Stimulated activated CD4-positive, alpha-beta T cell treated with anti-CD3 and anti-CD28 coated beads, Interleukin-2, amount 100 ng/mL, for 48 hours (primary cell): ENCODE measurements at regions not wholly inside any gene's neighbourhood (a gene's known extent, or its start where the extent isn't known, plus 50 kb on each side); places are given as distances from the start of the nearest gene placed in this dataset.

Experiments used
- DNase-seq, 2 donors: peaks; one replicate each; pipeline ENCODE4 v3.0.0-alpha.2; 2020

DNA sequence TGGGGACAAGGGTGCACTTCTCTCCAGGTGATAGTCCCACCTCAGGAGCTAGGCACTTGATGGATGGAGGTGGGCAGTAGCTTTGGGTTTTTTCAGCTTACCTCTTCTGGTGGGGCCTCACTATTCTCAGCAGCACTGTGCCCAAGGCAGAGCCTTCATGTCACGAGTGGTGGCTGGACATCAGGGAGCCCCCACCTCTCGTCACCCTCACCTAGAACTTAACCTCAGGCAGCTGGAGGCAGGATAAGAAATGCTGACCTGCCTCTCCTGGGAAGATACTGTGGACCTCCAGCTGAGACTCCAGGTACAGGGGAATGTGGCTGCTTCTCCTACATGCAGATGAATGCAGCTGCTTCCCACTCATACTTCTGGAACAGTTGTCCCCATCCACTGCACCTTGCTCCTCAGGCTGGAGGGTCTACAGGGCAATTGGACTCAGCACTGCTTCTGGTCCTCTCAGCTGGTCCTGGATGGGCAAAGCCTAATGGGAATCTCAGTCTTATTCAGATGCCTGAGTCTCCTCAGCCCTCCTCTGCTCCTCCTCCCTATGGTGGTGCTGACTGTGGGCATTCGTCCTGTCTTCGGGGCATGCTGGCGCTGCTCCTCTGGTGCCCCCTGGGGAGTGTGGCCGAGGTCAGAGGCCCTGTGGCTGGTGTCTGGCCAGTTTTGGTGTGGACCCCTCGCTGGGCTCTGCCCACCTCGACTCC is 129.9 kb downstream of the KLF13 start:
- DNase-seq = no peak

DNA sequence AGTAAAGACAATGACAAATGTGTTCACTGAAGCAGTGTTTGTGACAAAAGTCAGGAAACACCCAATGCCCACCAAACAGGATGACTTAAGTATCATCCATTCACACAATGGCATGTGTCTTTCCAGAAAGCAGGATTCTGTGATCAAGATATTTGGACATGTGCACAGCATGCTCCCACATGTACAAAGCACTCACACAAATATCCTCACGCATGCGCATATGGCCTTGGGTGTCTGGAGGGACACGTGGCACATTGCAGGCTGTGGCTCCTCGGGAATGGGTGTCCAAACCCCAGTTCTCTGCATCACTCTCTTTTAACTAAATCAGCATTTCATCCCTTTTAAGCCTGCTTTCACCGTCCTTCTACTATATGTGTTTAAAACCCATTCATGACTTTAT is 130.5 kb downstream of the KLF13 start:
- no peak for DNase-seq

DNA sequence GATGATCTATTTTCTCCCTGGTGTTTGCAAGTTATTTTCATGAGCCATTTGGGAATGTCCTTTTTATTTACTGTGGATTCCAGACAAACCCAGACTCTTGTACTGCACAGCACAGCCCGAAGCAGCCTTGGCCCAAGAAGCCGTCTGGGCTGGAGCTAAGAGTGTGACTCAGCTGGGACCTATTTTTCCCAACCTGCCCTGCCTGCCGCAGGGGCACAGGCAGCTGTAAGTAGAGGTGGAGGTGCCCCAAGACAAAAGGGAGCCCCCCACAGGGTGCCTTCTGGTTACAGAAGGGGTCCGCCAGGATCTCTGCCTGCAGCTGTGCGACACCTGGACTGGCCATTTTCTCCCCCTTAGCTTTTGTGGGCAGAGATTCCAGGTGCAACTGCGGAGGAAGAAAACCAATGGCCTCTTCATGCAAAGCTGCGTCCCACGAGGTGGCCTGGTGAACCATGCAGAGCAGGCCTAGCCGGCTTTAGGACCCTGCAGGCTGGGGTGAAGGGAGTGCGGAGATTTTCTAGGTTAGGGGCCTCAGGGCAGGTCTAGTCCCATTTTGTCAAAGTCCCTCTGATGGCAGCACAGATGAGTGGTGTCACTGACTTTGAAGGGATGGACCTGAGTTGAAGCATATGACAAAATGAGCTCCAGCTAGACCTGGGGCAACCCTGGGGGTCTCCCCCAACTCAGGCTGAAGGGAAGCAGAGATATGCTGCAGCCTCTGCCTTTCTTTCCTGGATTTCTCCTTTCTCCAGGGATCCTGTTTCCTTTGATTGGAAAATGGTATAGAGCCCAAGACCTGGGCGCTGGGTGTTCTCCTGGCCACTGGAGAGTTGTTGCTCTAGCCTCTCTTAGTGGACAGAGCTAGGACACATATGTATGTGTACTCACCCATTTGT is 131.2 kb downstream of the KLF13 start:
- no peak for DNase-seq

DNA sequence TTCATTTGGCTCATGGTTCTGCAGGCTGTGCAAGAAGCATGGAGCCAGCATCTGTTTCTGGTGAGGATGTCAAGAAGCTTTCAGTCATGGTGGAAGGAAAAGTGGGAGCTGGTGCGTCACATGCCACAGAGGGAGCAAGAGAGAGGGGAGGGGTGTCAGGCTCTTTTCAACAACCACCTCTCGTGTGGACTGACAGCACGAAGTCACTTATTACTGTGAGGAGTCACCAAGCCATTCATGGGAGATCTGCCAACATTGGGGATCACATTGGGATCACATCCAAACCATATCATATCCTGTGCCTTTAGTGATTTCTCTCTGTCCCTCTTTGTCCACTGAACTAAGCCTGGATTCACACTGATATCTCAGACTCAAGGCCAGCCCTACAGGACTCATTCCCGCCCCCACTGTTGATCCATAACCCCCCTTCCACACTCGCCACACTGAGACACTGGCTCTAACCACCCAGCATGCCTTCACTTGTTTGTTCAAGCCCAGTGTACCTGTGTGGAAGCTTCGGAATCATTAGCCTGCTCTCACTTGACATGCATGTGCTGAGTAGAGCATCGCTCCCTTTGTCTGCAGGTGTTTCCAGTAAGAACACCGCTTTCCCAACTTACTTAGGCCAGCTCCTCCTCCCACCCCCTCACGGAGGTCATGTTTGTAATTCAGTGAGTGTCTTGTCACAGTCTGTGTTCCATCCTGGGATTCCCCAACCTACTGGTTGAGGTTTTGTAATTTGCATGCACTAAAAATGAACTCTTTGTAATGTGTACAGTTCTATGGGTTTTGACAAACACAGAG is 132.2 kb downstream of the KLF13 start:
- DNase-seq = peak in 1 of 2 donors; percentile 54

DNA sequence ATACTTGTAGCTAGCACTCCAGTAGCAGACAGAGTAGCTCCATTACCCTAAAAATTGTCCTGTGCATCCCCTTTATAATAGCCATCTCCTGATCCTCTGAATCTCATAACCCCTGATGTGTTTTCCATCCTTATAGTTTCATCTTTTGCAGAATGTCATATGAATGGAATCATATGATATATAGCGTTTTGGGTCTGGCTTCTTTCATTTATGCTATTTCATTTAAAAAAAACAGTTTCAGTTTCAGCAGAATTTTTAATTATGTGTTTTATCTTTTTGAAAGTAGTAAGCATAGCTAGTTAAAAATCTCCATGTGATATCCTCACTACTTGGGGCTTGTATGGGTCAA is 132.7 kb downstream of the KLF13 start:
- no peak for DNase-seq

DNA sequence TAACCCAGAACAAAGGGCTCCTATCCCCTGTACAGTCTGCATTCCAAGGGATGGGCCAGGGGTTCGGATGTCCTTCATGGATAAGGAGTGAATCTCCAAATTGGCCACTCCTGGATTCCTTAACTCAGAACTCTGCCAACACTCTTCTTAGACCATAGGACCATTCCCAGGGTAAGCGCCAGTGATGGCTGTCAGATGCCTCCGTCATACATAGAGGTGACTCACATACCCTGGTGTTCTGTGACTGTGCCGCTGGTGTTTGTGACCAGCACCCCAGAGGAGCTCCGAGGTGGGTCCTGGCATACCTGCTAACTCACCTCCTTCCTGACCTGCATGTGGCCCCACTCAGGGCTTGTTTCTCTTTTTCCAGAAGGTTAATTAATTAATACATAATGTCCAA is 134.7 kb downstream of the KLF13 start:
- DNase-seq = no peak

DNA sequence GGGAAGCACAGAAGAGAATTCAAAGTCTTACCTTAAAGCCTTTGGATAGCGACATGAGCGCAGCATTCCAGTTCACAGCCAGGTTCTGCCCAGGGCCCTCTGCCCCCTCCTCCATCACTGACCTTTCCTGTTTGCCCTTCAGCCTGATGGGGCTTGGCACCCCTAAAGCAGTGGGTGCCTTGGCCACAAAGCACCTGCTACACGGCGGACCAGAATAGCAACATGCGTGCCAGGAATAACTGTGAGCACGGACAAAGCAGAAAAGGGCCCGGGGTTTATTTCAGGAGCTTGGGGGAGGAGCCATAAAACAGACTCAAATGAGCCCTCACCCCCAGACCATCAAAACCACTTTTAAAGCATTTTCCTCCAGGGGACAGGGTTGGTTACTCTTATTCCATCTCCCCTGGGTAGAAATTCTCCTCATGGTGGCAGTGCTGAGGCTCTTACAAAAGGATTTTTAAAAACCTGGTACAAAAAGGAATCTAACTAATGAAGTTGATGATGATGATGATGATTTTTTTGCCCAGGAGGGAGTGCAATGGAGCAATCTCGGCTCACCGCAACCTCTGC is 135.4 kb downstream of the KLF13 start:
- no peak for DNase-seq

DNA sequence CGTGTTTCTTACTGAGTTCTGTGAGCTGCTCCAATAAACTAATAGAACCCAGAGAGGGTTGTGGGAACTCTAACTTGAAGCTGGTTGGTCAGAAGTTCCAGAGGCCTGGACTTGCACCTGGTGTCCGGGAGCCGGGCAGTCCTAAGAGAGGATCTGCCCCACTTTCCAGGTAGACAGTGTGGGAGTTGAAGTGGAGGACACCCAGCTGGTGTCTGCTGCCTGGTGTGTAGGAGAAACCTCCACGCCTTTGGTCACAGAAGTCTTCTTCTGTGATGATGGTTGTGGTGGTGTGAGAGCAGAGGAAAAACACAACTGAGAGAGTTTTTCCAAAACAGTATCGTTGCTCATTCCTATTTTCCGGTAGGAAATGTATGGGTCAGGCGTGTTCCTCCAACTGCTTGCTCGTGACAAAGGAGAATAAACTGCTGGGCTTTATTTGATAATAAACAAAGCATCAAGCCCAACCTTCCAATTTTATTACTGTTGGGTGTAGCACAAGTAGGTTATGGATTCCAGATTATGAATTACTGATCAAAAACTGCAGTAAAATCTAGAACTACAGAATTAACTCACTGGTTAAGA is 137.0 kb downstream of the KLF13 start:
- DNase-seq = no peak

DNA sequence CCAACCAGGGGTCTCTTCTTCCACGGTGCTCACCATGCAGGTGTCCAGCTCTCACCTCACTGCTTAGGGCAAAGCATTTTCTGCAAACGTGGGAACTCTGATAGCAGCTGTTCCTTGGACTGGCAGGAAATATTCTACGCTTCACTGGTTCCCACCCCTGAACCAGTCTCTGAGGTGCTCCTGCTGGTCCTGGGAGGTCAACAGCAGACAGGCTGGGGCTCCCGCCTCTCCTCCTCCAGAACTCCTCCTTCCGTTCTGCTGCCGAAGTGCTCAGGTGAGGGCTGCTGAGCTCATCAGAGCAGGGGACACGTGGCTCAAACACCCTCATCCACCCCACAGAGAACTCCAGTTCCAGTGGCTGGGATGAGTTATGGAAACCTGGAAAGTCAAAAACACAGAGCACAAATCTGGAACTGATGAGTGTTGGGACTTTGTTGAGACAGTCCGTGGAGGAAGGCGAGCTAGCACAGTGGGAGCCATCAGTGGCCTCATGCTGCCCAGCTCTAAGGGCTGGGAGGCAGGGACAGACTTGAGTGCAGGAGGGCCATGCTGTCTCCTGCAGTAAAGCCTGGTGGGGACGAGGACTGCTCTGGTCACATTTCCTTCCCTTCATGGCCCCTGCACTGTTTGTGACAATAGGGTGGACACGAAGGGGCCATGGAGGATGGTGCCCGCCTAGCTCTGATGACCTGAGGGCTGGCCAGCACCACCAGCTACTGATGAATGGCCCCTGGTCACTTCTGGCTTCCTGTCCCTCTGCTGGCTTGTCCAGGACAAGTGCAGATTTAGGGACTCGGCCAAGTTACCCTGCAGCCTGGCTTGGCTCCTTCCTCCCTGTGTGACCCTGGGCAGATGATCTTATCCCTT is 137.8 kb downstream of the KLF13 start:
- no peak for DNase-seq

DNA sequence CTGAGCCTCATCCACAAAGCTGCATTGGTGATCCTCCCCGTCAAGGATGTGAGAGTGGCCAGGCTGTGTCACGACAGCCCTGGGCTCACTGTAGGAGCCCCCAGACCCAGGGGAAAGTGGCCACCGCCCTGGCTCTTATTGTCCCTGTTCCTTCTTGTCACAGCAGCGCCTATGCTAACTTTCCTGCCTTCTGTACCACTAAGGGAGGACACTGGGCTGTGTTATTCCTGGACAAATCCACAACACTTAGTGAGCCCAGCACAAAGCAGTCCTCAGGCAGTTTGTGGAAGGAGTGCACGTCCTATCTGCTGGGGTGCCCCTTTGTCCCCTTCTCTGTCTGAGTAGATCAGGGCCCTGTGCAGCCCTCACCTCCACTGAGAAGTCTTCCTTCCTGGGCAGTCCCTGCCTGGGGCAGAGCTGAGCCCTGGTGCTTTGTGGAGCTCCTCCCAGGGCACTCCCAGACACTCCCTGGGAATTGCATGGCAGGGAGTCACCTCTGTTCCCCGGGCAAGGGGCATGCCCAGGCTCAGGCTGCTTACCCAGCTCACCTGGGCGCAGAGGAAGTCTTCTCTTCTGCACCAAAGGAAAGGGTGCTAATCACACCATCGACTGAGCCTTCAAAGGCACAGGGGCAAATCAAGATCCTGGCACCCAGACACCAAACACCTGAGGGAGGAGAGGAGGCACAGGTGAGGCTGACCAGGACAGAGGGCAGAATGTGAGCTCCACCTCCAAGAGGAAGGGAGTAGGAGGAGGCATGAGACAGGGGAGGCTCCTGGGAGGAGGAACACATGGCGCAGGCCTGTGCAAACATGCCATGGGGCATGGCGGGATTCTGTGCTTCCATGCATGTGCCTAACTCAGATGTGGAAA is 138.7 kb downstream of the KLF13 start:
- no peak for DNase-seq

DNA sequence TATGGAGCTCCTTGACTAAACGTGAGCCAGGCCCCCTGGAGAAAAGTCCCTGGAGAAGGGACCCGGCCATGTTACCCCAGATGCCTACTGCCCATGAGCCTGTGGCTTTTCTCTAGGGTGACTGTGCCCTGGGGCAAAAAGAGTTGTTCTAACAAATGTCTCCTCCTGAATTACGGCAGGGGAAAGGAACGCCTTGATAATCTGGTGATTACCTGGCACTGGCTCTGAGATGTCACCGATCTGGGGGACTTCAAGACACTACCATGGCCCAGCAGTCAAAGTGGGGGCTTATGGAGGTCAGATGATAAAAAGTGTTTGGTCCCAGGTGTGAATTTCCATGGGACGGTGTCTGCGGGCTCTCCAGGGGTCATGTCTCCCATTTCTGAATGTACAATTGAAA is 140.7 kb downstream of the KLF13 start:
- no peak for DNase-seq

DNA sequence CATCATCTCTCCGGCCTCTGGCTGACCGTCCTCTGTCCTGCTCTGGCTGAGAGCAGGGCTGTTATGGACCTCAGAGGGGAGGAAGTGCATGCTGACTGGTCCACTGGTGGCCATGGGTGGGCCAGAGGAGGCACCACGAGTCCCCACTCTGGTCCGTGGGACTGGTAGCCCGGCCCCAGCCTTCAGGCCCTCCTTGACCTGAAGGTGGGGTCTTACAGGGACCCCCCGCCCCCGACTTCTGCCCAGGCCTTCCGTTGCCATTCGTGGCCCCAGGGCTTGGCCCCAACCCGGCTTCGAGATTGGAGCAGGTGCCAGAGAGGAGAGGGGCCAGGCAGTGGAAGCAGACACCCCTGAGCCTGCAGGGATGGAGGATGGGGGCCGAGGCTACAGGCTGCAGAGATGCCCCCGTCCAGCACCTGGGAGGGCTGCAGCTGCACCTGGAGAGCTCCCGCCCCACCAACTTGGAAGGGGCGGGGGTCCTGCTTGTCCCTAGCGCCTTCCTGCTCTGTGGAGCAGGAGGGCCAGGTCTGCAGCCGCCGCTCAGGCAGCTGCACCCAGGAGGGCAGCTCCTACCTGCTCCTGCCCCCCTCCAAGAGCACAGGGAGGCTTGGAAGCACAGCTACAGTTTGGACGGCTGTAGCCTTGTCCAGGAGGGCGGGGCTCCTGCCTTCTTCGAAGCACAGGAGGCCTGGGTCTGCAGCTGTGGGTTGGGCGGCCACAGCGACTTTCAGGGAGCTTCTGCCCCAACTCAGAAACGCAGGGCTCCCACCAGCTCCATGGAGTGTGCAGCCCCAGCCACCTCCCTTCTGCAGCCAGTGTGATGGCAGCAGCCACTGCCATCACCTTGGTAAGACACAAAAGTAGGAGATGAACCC is 142.5 kb downstream of the KLF13 start:
- DNase-seq = no peak

DNA sequence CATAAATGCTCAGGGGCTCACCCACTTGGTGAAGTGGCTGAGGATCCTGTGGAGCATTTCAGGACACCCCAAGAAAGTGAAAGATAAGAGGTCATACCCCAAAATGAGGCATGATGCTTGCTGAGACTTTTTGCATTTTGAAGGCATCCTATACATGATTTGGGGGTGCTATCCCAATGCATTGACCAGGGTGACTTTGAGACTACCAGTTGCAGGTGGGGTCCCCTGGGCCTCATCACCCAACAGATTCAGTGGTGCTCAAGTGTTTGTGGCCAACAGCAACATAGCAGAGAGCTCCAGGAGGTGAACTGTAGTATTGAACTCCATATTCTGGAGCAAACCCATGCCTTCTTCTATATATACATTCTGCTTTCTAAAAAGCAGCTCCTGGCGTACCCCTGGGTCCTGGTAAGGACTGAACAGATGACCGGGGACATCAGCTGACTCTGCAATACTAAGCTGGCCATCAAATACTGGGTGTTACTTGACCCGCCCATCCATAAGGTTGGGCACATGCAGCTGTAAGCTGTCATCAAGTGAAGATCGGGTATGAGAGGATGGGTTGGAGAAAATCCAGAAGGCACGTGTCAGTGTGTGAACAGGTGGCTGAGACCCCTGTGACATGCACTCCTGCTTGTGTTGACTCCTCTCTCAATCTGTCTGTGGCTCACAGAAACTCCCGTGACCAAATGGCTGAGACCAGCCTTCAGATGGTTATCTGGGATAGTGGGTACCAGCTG is 143.3 kb downstream of the KLF13 start:
- no peak for DNase-seq

DNA sequence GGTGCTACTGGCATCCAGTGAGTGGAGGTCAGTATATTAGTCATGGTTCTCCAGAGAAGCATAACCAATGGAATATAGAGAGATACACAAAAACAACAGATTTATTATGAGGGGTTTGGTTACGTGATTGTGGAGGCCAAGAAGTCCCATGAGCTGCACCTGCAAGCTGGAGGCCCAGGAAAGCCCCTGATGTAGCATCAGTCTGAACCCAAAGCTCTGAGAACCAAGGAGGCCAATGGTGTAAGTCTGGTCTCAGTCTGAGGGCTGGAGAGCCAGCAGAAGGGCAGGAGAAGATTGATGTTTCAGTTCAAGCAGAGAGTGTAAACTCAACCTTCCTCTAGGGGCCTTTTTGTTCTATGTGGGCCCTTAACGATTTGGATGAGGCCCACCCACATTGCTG is 144.1 kb downstream of the KLF13 start:
- no peak for DNase-seq

DNA sequence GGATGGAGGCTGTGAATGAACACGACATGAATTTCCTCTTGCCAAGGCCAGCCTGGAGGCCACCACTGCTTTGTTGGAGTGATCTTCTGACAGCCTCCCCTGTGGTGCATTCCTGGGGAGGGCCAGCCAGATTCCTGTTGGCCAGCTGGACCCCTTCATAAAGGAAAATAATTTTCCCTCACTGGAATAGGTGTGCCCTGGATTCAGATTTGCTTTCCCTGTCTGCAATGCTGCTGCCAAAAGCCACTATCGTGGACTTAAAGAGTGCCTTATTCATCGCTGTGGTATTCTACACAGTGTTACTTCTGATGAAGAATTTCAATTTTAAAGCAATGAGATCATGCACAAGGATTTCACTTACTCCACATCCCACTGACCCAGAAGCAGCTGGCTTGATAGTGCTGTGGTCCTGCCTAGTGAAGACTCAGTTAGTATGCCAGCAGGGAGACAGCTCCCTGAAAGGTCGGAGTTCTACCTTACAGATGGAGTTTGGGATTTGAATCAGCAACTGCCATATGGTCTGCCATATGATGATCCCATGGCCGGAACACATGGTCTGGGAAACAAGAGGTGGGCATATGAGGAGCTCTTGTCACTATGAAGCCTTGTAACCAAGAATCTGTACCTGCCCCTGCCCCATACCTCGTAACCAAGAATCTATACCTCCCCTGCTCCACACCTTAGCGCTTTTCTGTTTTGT is 145.2 kb downstream of the KLF13 start:
- no peak for DNase-seq

DNA sequence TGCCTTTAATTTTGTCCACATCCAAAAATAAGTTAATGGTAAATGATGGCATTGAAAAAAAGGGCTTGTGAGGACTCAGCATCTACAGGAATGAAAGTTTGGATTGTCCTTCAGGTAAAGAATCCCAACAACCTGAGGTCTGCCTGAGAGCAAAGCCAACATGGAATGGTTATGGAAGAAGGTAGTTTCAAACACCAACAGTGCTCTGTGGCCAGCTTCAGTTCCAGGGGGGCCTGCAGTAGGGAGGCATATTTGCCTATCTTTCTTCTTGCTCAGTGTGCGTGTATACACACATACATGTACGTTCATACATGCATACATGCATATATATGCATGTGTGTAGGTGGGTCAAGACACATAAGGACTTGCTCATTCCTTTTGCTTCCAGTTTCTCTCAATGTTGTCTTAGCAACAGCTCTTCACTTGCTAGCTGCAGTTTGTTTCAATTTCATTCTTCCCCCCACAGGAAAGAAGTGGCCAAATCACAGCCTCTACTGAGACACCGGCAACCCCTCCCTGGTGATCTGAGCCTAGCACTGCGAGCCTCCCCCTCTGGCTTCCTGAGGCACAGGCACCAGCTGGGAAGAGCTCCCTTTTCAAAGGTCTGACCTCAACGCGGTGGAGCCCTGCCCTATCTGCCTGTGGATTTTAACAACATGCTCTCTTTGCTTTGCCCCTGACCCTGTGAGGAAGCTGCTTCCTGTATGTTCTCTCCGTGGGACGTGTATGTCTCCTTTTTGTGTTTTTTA is 146.2 kb downstream of the KLF13 start:
- DNase-seq = peak; percentile 31 to 33

DNA sequence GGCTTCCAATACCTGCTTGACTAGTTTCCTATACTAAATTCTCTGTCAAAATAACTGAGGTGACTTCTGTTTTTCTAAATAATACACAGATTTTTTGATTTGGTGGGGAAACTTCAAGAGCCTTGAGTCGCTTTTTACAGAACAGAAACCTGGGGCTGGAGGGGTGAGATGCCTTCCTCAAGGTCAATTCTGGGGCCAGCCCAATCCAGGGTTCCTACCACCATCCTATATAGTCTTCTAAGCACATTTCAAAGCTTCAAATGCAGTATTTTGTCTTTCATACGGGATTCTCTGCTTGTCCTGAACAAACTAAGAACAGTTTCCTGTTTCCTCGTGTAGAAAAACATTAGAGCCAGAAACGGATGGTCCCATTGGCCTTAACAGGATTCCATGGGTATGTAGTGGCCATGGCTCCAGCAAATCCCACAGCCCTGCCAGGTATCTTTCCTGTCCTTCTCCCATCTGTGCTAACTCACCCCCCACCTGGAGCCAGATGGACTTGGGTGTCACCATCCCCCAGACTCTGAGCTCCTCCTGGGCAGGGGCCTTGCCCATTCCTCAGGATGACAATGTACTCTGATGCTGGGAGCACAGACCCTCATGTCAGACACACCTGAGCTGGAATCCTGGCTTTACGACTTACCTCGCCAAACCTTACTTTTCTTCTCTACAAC is 146.9 kb downstream of the KLF13 start:
- no peak for DNase-seq
